ENCODE measurements at regions not wholly inside any gene's neighbourhood (a gene's known extent, or its start where the extent isn't known, plus 50 kb on each side); places are given as distances from the start of the nearest gene placed in this dataset.

GRCh38 chr2:59903994-59904544 is 649.4 kb downstream of the BCL11A start:
- no peak for DNase-seq

GRCh38 chr2:59900728-59901452 is 652.6 kb downstream of the BCL11A start:
- no peak for DNase-seq

- no peak for DNase-seq
Measured at GRCh38 chr2:59899692-59900091, 653.8 kb downstream of the BCL11A start.

GRCh38 chr2:59896499-59897245 is 656.8 kb downstream of the BCL11A start:
- no peak for DNase-seq

GRCh38 chr2:59893612-59894011 is 659.8 kb downstream of the BCL11A start:
- DNase-seq = no peak

- DNase-seq = no peak
Measured at GRCh38 chr2:59892398-59892797, 661.1 kb downstream of the BCL11A start.

- DNase-seq = no peak
Measured at GRCh38 chr2:59889305-59889704, 664.1 kb downstream of the BCL11A start.

GRCh38 chr2:59888706-59889105 is 664.7 kb downstream of the BCL11A start:
- DNase-seq = no peak

GRCh38 chr2:59888015-59888414 is 665.4 kb downstream of the BCL11A start:
- peak; percentile 26 for DNase-seq

- DNase-seq = no peak
Measured at GRCh38 chr2:59887366-59887765, 666.1 kb downstream of the BCL11A start.

GRCh38 chr2:59886759-59887158 is 666.7 kb downstream of the BCL11A start:
- no peak for DNase-seq

GRCh38 chr2:59885541-59885940 is 667.9 kb downstream of the BCL11A start:
- peak; percentile 6 for DNase-seq

GRCh38 chr2:59884166-59884565 is 669.3 kb downstream of the BCL11A start:
- DNase-seq = no peak

GRCh38 chr2:59882822-59883221 is 670.6 kb downstream of the BCL11A start:
- DNase-seq = no peak

GRCh38 chr2:59882279-59882678 is 671.2 kb downstream of the BCL11A start:
- no peak for DNase-seq

- no peak for DNase-seq
Measured at GRCh38 chr2:59881218-59881617, 672.2 kb downstream of the BCL11A start.

GRCh38 chr2:59879700-59880131 is 673.7 kb downstream of the BCL11A start:
- DNase-seq = no peak

GRCh38 chr2:59875836-59876235 is 677.6 kb downstream of the BCL11A start:
- DNase-seq = no peak

GRCh38 chr2:59874971-59875755 is 678.3 kb downstream of the BCL11A start:
- no peak for DNase-seq

- no peak for DNase-seq
Measured at GRCh38 chr2:59874361-59874760, 679.1 kb downstream of the BCL11A start.

- no peak for DNase-seq
Measured at GRCh38 chr2:59871830-59872229, 681.6 kb downstream of the BCL11A start.

GRCh38 chr2:59868981-59869380 is 684.5 kb downstream of the BCL11A start:
- DNase-seq = no peak

- no peak for DNase-seq
Measured at GRCh38 chr2:59866436-59866835, 687.0 kb downstream of the BCL11A start.

Measured in hematopoietic multipotent progenitor cell treated with erythropoietin and hydrocortisone succinate and interleukin-3 and kit ligand, for 4 days (in vitro differentiated cells).